ENCODE measurements at regions not wholly inside any gene's neighbourhood (a gene's known extent, or its start where the extent isn't known, plus 50 kb on each side); places are given as distances from the start of the nearest gene placed in this dataset.
A peak's percentile ranks its signal among the peaks of the same experiment; 100 is the strongest.

DNA sequence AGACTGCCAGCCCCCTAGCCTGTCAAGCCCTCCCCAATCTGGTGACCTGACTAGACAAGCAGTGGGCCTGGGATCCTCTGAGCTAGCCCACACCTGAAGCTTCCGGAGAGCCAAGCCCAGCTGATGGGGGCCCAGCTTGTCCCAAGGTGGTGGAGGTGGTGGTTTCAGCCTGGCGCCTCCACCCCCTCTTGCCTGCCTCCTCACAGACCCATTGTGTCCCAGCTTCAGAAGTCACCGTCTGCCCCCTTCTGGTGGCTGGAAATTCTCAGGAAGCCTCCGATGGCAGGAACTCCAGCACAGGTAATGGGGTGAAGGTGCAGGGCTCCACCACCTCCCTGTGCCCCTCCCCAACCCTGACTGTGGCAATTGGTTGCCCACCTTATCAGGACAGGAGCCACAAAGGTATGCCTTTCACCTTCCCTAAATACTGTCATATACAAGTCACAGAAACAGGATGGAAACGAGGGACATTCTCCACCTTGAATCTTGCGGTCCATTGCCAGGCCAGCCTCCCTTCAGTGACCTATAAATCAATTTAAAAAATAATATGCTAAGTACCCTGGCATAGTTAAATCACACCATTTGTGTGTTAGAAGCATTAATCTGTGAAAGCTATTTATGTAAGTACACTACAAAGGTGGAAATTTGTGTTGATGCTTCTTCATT lies 66.0 kb upstream of the ZNF423 start:
- Histone ChIP-seq H3K27ac (ENCODE audit: insufficient read length, low read depth, low read length) (no peak overlapping the region), H3K56ac (ENCODE audit: insufficient read length, low read depth, low read length) (no peak overlapping the region), H3K79me2 (ENCODE audit: insufficient read depth, low read length) (no peaks in the 10 kb centered on the region), H3K23ac (ENCODE audit: insufficient read length, low read depth, low read length) (no peak overlapping the region), H3K79me1 (ENCODE audit: insufficient read depth, low read depth, low read length, poor library complexity, severe bottlenecking) (no peaks in the 10 kb centered on the region), H2BK20ac (ENCODE audit: low read depth, low read length, poor library complexity, severe bottlenecking) (no peak overlapping the region), H3T11ph (ENCODE audit: low read length) (no peak overlapping the region), H3K4me2 (ENCODE audit: insufficient read depth, insufficient read length, low read length) (no peak overlapping the region), H3K4ac (ENCODE audit: low read depth, low read length) (no peak overlapping the region), H2AK5ac (ENCODE audit: insufficient read length, low read length) (no peak overlapping the region), H3K9ac (ENCODE audit: extremely low read depth, insufficient read length, low read length) (no peak overlapping the region), H3K27me3 (ENCODE audit: insufficient read depth, low read length) (no peaks in the 10 kb centered on the region), H3K9me3 (ENCODE audit: control insufficient read depth, low read depth, low read length) (no peaks in the 10 kb centered on the region), H2BK12ac (ENCODE audit: insufficient read length, low read depth, low read length) (no peak overlapping the region), H3K14ac (ENCODE audit: insufficient read depth, low read length) (0 out of 2 replicates have a peak overlapping the region, but pooled peaks have one; percentile 49), H2BK5ac (ENCODE audit: insufficient read length, low read length) (no peak overlapping the region), H2AFZ (ENCODE audit: low read length) (no peak overlapping the region), H4K5ac (ENCODE audit: insufficient read length, low read depth, low read length) (no peak overlapping the region), H2BK15ac (ENCODE audit: low read depth, low read length) (no peak overlapping the region), H4K8ac (replicated peaks; ENCODE audit: insufficient read length, low read depth, low read length) (no peak overlapping the region), H3K23me2 (ENCODE audit: insufficient read length, low read depth, low read length, poor library complexity, severe bottlenecking) (no peaks in the 10 kb centered on the region), H2BK120ac (ENCODE audit: low read depth, low read length, poor library complexity, severe bottlenecking) (no peak overlapping the region), H4K91ac (ENCODE audit: insufficient read length, low read depth, low read length) (no peak overlapping the region), H3K18ac (ENCODE audit: insufficient read length, low read depth, low read length) (no peak overlapping the region), H3K4me1 (ENCODE audit: insufficient read depth, low read length) (no peaks in the 10 kb centered on the region), H4K20me1 (ENCODE audit: control insufficient read depth, insufficient read depth, insufficient read length) (no peaks in the 10 kb centered on the region)
- Mint-ChIP-seq H3K27me3 (ENCODE audit: low read depth) (peaks cover 7% of the 10 kb centered on the region), H3K9me3 (peaks cover 0 to 6% of the 10 kb centered on the region in 2 experiments; a peak in 1 of 5 replicates), H3K27ac (peak overlapping the region in 1 of 3 experiments; percentile 75; a peak in 2 of 7 replicates), H3K36me3 (ENCODE audit: insufficient read depth in 1 of 3, low read depth in 3 of 3) (no peaks in the 10 kb centered on the region), H3K4me1 (peaks cover 4 to 6% of the 10 kb centered on the region in 2 experiments), H3K4me3 (no peak overlapping the region; a peak in 1 of 5 replicates)
- WGBS (ENCODE audit: extremely low coverage, insufficient read length, low lambda C conversion rate) = no CpG with 5 or more reads among the region's 6 CpGs
- TF ChIP-seq, protein P1, sequence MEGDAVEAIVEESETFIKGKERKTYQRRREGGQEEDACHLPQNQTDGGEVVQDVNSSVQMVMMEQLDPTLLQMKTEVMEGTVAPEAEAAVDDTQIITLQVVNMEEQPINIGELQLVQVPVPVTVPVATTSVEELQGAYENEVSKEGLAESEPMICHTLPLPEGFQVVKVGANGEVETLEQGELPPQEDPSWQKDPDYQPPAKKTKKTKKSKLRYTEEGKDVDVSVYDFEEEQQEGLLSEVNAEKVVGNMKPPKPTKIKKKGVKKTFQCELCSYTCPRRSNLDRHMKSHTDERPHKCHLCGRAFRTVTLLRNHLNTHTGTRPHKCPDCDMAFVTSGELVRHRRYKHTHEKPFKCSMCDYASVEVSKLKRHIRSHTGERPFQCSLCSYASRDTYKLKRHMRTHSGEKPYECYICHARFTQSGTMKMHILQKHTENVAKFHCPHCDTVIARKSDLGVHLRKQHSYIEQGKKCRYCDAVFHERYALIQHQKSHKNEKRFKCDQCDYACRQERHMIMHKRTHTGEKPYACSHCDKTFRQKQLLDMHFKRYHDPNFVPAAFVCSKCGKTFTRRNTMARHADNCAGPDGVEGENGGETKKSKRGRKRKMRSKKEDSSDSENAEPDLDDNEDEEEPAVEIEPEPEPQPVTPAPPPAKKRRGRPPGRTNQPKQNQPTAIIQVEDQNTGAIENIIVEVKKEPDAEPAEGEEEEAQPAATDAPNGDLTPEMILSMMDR (conservative IDR thresholded peaks at IDR 0.05) = peak; percentile 91
- peak; percentile 89 for DNase-seq

All from H9 (cell line).